NCI-H2029 treated with DMSO at 0.1 percent for 48 hours (cell line): ENCODE measurements at regions not wholly inside any gene's neighbourhood (a gene's known extent, or its start where the extent isn't known, plus 50 kb on each side); places are given as distances from the start of the nearest gene placed in this dataset.
"Not testable (repeated sequence)": the region's sequence is repeated elsewhere in the genome, so short reads cannot be mapped to it uniquely, and the experiment has no call there.

ENCODE experiments used
- DNase-seq: peaks from one replicate; lab custom pipeline; 2025; lab: John Stamatoyannopoulos, UW

GRCh38 chr9:94191706-94192105, 67.4 kb upstream of the ZNF169 start:
- DNase-seq, result not testable (repeated sequence)

- DNase-seq, result no peak
Measured at GRCh38 chr9:94198414-94198813, 60.7 kb upstream of the ZNF169 start.

GRCh38 chr9:94199776-94200175, 59.3 kb upstream of the ZNF169 start:
- no peak for DNase-seq

- no peak for DNase-seq
Measured at GRCh38 chr9:94204174-94204573, 54.9 kb upstream of the ZNF169 start.

- DNase-seq, result no peak
Measured at GRCh38 chr9:94207781-94208180, 51.3 kb upstream of the ZNF169 start.
